ENCODE measurements at regions not wholly inside any gene's neighbourhood (a gene's known extent, or its start where the extent isn't known, plus 50 kb on each side); places are given as distances from the start of the nearest gene placed in this dataset.

- no peak for DNase-seq
- Histone ChIP-seq H2BK15ac (ENCODE audit: low read depth, poor library complexity, severe bottlenecking) (no peak overlapping the region), H3K18ac (ENCODE audit: low read depth in 1 of 2, low read length in 2 of 2) (no peak overlapping the region), H3K4ac (ENCODE audit: low read depth in 1 of 2, low read length in 2 of 2) (no peak overlapping the region), H3K4me2 (ENCODE audit: low read length, poor library complexity, severe bottlenecking) (no peak overlapping the region), H3K79me1 (replicated peaks; ENCODE audit: low read length, poor library complexity, severe bottlenecking) (no peaks in the 10 kb centered on the region), H3K27me3 (ENCODE audit: control insufficient read depth in 1 of 2, insufficient read depth in 1 of 2, low read length in 2 of 2) (no peaks in the 10 kb centered on the region), H3K4me3 (ENCODE audit: insufficient read depth in 1 of 2, low read depth in 1 of 2, low read length in 2 of 2) (no peak overlapping the region), H3K9ac (ENCODE audit: low read length) (no peak overlapping the region), H4K91ac (ENCODE audit: low read length) (no peak overlapping the region), H3K36me3 (ENCODE audit: control insufficient read depth in 1 of 2, insufficient read depth in 2 of 2, low read depth in 1 of 2, low read length in 2 of 2) (no peaks in the 10 kb centered on the region), H3K9me3 (ENCODE audit: control insufficient read depth, low read length) (no peaks in the 10 kb centered on the region), H2AFZ (ENCODE audit: low read depth, low read length) (no peak overlapping the region), H2BK12ac (ENCODE audit: low read length in 2 of 2) (no peak overlapping the region), H3K4me1 (ENCODE audit: control insufficient read depth, insufficient read depth, low read depth, low read length) (no peaks in the 10 kb centered on the region), H3K27ac (ENCODE audit: low read length, poor library complexity, severe bottlenecking) (no peak overlapping the region), H2BK5ac (ENCODE audit: low read depth, low read length, poor library complexity, severe bottlenecking) (no peak overlapping the region), H3K14ac (ENCODE audit: low read length in 2 of 2) (no peak overlapping the region), H2BK120ac (ENCODE audit: low read depth, low read length) (no peak overlapping the region), H2AK5ac (ENCODE audit: low read length, severe bottlenecking) (no peak overlapping the region), H3K23ac (ENCODE audit: low read length in 2 of 2) (no peak overlapping the region), H4K8ac (ENCODE audit: low read length) (no peak overlapping the region)
- WGBS: 89% methylated on average over 4 of the region's 4 CpGs
Observed at GRCh38 chr6:139430899-139431601, 56.6 kb upstream of the CITED2 start.

DNA sequence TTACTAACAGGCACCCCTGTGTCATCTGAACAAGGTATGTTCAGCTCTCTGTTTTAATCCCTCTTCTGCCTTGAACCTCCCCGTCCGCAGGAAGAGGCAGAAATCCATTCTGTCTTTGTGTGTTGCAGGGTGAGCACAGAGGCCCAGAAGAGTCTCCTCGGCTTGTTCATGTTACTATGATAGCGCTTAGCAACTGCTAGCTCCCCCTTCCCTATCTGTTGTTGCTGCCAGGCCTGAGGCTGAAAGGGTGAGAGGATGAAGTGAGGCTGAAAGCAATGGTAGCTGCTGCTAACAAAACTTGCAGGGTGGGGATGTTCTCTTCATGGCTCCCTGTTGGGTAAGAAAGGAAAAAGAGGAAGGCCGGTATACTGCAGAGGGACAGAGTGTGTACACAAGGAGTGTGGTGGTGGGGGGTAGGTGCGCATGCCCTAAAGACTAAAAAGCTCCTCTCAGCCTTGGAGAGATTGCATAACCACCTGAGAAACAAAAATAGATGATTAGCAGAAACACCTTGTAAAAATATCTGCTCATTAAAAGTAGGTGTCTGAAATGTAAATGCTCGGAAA is 55.2 kb upstream of the CITED2 start:
- H2BK120ac ChIP-seq (ENCODE audit: low read depth, low read length): no peak overlapping the region
- H3K36me3 ChIP-seq (ENCODE audit: control insufficient read depth in 1 of 2, insufficient read depth in 2 of 2, low read depth in 1 of 2, low read length in 2 of 2): no peaks in the 10 kb centered on the region
- H2BK15ac ChIP-seq (ENCODE audit: low read depth, poor library complexity, severe bottlenecking): no peak overlapping the region
- H3K4me1 ChIP-seq (ENCODE audit: control insufficient read depth, insufficient read depth, low read depth, low read length): no peaks in the 10 kb centered on the region
- H3K18ac ChIP-seq (ENCODE audit: low read depth in 1 of 2, low read length in 2 of 2): no peak overlapping the region
- H3K9me3 ChIP-seq (ENCODE audit: control insufficient read depth, low read length): no peaks in the 10 kb centered on the region
- no peak overlapping the region for H3K4ac ChIP-seq (ENCODE audit: low read depth in 1 of 2, low read length in 2 of 2)
- H3K79me1 ChIP-seq (replicated peaks; ENCODE audit: low read length, poor library complexity, severe bottlenecking): no peaks in the 10 kb centered on the region
- no peak overlapping the region for H2AK5ac ChIP-seq (ENCODE audit: low read length, severe bottlenecking)
- no peak overlapping the region for H3K14ac ChIP-seq (ENCODE audit: low read length in 2 of 2)
- DNase-seq: no peak
- H2BK12ac ChIP-seq (ENCODE audit: low read length in 2 of 2): no peak overlapping the region
- no peak overlapping the region for H2BK5ac ChIP-seq (ENCODE audit: low read depth, low read length, poor library complexity, severe bottlenecking)
- 84% methylated on average over 5 of the region's 7 CpGs for WGBS
- H4K91ac ChIP-seq (ENCODE audit: low read length): no peak overlapping the region
- no peak overlapping the region for H3K4me2 ChIP-seq (ENCODE audit: low read length, poor library complexity, severe bottlenecking)
- H3K23ac ChIP-seq (ENCODE audit: low read length in 2 of 2): no peak overlapping the region
- H3K27ac ChIP-seq (ENCODE audit: low read length, poor library complexity, severe bottlenecking): no peak overlapping the region
- no peak overlapping the region for H3K9ac ChIP-seq (ENCODE audit: low read length)
- H3K27me3 ChIP-seq (ENCODE audit: control insufficient read depth in 1 of 2, insufficient read depth in 1 of 2, low read length in 2 of 2): no peaks in the 10 kb centered on the region
- no peak overlapping the region for H2AFZ ChIP-seq (ENCODE audit: low read depth, low read length)
- no peak overlapping the region for H4K8ac ChIP-seq (ENCODE audit: low read length)
- no peak overlapping the region for H3K4me3 ChIP-seq (ENCODE audit: insufficient read depth in 1 of 2, low read depth in 1 of 2, low read length in 2 of 2)

DNA sequence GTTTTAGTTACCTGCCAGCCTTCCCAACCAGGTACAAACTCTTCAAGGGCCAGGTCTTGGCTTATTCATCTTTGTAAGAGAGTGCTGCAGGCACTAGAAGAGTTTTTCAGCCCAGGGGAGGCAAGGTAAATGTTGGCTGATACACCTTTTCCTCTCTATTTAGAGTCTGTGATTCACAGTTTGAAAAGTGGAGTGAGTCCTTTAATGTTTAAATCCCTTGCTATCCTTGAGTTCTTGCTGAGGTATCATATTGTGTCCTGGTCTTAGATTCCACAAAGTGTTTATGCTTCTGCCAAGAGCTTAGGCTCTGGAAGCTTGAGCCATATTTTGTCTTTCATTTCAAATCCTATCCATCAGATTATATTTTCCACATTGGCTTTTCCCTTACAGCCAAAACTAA is 52.8 kb upstream of the CITED2 start:
- H3K23ac ChIP-seq (ENCODE audit: low read length in 2 of 2): no peak overlapping the region
- H3K4me3 ChIP-seq (ENCODE audit: insufficient read depth in 1 of 2, low read depth in 1 of 2, low read length in 2 of 2): no peak overlapping the region
- no peak for DNase-seq
- no peak overlapping the region for H3K27ac ChIP-seq (ENCODE audit: low read length, poor library complexity, severe bottlenecking)
- no peak overlapping the region for H2AFZ ChIP-seq (ENCODE audit: low read depth, low read length)
- H3K36me3 ChIP-seq (ENCODE audit: control insufficient read depth in 1 of 2, insufficient read depth in 2 of 2, low read depth in 1 of 2, low read length in 2 of 2): no peaks in the 10 kb centered on the region
- no peak overlapping the region for H2AK5ac ChIP-seq (ENCODE audit: low read length, severe bottlenecking)
- H3K9ac ChIP-seq (ENCODE audit: low read length): no peak overlapping the region
- H4K91ac ChIP-seq (ENCODE audit: low read length): no peak overlapping the region
- H3K79me1 ChIP-seq (replicated peaks; ENCODE audit: low read length, poor library complexity, severe bottlenecking): no peaks in the 10 kb centered on the region
- H3K4me1 ChIP-seq (ENCODE audit: control insufficient read depth, insufficient read depth, low read depth, low read length): no peaks in the 10 kb centered on the region
- H3K9me3 ChIP-seq (ENCODE audit: control insufficient read depth, low read length): no peaks in the 10 kb centered on the region
- no peak overlapping the region for H3K4me2 ChIP-seq (ENCODE audit: low read length, poor library complexity, severe bottlenecking)
- H2BK120ac ChIP-seq (ENCODE audit: low read depth, low read length): no peak overlapping the region
- no peak overlapping the region for H2BK12ac ChIP-seq (ENCODE audit: low read length in 2 of 2)
- no peak overlapping the region for H3K18ac ChIP-seq (ENCODE audit: low read depth in 1 of 2, low read length in 2 of 2)
- H4K8ac ChIP-seq (ENCODE audit: low read length): no peak overlapping the region
- no peak overlapping the region for H2BK15ac ChIP-seq (ENCODE audit: low read depth, poor library complexity, severe bottlenecking)
- no peak overlapping the region for H3K4ac ChIP-seq (ENCODE audit: low read depth in 1 of 2, low read length in 2 of 2)
- no peak overlapping the region for H3K14ac ChIP-seq (ENCODE audit: low read length in 2 of 2)
- H3K27me3 ChIP-seq (ENCODE audit: control insufficient read depth in 1 of 2, insufficient read depth in 1 of 2, low read length in 2 of 2): no peaks in the 10 kb centered on the region
- H2BK5ac ChIP-seq (ENCODE audit: low read depth, low read length, poor library complexity, severe bottlenecking): no peak overlapping the region

- Histone ChIP-seq H3K18ac (ENCODE audit: low read depth in 1 of 2, low read length in 2 of 2) (no peak overlapping the region), H4K8ac (ENCODE audit: low read length) (peak overlapping the region; percentile 57), H3K27me3 (ENCODE audit: control insufficient read depth in 1 of 2, insufficient read depth in 1 of 2, low read length in 2 of 2) (no peaks in the 10 kb centered on the region), H3K4me1 (ENCODE audit: control insufficient read depth, insufficient read depth, low read depth, low read length) (no peaks in the 10 kb centered on the region), H3K4ac (ENCODE audit: low read depth in 1 of 2, low read length in 2 of 2) (no peak overlapping the region), H3K9ac (ENCODE audit: low read length) (no peak overlapping the region), H2BK12ac (ENCODE audit: low read length in 2 of 2) (no peak overlapping the region), H3K4me3 (ENCODE audit: insufficient read depth in 1 of 2, low read depth in 1 of 2, low read length in 2 of 2) (no peak overlapping the region), H2BK15ac (ENCODE audit: low read depth, poor library complexity, severe bottlenecking) (no peak overlapping the region), H3K79me1 (replicated peaks; ENCODE audit: low read length, poor library complexity, severe bottlenecking) (no peaks in the 10 kb centered on the region), H2AFZ (ENCODE audit: low read depth, low read length) (no peak overlapping the region), H2AK5ac (ENCODE audit: low read length, severe bottlenecking) (peak overlapping the region; percentile 4), H3K4me2 (ENCODE audit: low read length, poor library complexity, severe bottlenecking) (no peak overlapping the region), H2BK120ac (ENCODE audit: low read depth, low read length) (no peak overlapping the region), H3K36me3 (ENCODE audit: control insufficient read depth in 1 of 2, insufficient read depth in 2 of 2, low read depth in 1 of 2, low read length in 2 of 2) (no peaks in the 10 kb centered on the region), H2BK5ac (ENCODE audit: low read depth, low read length, poor library complexity, severe bottlenecking) (no peak overlapping the region), H3K23ac (ENCODE audit: low read length in 2 of 2) (no peak overlapping the region), H3K9me3 (ENCODE audit: control insufficient read depth, low read length) (no peaks in the 10 kb centered on the region), H4K91ac (ENCODE audit: low read length) (no peak overlapping the region), H3K14ac (ENCODE audit: low read length in 2 of 2) (no peak overlapping the region), H3K27ac (ENCODE audit: low read length, poor library complexity, severe bottlenecking) (no peak overlapping the region)
- 91% methylated on average over 9 of the region's 9 CpGs for WGBS
- DNase-seq: no peak
Observed at GRCh38 chr6:139426795-139427194, 52.3 kb upstream of the CITED2 start.
